NB4 (cell line): ENCODE measurements at regions not wholly inside any gene's neighbourhood (a gene's known extent, or its start where the extent isn't known, plus 50 kb on each side); places are given as distances from the start of the nearest gene placed in this dataset.

Experiments
- DNase-seq: peaks from one replicate; pipeline ENCODE4 v3.0.0; 2010; ENCODE audit warnings: low read depth
- H3K4me3 ChIP-seq: one replicate; pipeline ENCODE4 v1.5.1; 2011; ENCODE audit warnings: mild to moderate bottlenecking, low read depth, low read length, moderate library complexity
- MYC ChIP-seq: IDR thresholded peaks from 2 replicates; pipeline ENCODE4 v1.6.1; 2011; ENCODE audit warnings: low read depth, low read length
- POLR2A ChIP-seq: IDR thresholded peaks from 2 replicates; pipeline ENCODE4 v1.6.1; 2011; ENCODE audit warnings: mild to moderate bottlenecking; ENCODE audit not compliant: insufficient read length; ENCODE audit errors: extremely low read depth
- TF ChIP-seq, protein P1 (sequence below): IDR thresholded peaks from one replicate; pipeline ENCODE4 v1.5.1; 2012; ENCODE audit warnings: low read depth, low read length
- TF ChIP-seq, protein P2 (sequence below): IDR thresholded peaks from 2 replicates; pipeline ENCODE4 v1.6.1; 2011; ENCODE audit warnings: low read depth, low read length

DNA sequence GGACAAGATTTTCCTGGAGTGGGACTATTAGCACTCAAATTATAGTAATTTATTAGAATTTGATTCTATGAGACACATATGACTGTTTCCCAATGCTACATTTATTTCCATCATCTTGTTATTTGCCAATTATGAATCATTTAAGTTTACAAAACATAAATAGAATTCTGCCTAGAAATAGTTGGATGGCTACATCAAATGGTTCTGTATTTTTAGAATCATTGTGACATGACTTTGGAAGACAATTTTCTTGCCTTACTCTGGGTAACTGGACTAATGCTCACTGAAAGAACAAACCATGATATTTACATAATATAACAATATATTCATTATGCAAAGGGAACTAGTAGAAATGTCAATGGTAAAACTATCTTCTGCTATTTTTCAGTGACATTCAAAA is 173.5 kb downstream of the ZIC1 start:
- no peak overlapping the region for H3K4me3 ChIP-seq
- DNase-seq, result no peak
- no peak for TF ChIP-seq MYC

DNA sequence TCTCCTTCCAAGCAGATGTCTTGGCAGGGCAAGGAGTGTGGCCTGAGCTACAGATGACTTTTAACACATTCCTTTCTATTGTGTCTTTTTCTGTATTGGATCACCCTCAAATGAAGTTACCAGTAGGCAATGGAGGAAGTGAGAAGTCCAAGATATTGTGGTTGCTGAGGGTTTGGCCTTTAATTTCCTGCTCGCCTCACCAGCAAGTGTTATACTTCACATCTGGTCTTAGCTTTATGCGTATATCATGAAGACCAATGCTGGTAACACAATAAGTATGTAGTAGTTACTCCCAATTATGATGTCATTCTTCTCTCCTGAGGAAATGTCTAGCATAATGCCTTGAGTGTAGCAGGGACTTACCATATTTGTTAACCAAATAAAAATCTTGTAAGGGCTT is 179.9 kb downstream of the ZIC1 start:
- TF ChIP-seq, protein P1, sequence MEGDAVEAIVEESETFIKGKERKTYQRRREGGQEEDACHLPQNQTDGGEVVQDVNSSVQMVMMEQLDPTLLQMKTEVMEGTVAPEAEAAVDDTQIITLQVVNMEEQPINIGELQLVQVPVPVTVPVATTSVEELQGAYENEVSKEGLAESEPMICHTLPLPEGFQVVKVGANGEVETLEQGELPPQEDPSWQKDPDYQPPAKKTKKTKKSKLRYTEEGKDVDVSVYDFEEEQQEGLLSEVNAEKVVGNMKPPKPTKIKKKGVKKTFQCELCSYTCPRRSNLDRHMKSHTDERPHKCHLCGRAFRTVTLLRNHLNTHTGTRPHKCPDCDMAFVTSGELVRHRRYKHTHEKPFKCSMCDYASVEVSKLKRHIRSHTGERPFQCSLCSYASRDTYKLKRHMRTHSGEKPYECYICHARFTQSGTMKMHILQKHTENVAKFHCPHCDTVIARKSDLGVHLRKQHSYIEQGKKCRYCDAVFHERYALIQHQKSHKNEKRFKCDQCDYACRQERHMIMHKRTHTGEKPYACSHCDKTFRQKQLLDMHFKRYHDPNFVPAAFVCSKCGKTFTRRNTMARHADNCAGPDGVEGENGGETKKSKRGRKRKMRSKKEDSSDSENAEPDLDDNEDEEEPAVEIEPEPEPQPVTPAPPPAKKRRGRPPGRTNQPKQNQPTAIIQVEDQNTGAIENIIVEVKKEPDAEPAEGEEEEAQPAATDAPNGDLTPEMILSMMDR, result no peak
- TF ChIP-seq MYC (no peak), POLR2A (no peak)
- TF ChIP-seq, protein P2, sequence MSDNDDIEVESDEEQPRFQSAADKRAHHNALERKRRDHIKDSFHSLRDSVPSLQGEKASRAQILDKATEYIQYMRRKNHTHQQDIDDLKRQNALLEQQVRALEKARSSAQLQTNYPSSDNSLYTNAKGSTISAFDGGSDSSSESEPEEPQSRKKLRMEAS, result no peak
- no peak for DNase-seq
- H3K4me3 ChIP-seq, result no peak overlapping the region

DNA sequence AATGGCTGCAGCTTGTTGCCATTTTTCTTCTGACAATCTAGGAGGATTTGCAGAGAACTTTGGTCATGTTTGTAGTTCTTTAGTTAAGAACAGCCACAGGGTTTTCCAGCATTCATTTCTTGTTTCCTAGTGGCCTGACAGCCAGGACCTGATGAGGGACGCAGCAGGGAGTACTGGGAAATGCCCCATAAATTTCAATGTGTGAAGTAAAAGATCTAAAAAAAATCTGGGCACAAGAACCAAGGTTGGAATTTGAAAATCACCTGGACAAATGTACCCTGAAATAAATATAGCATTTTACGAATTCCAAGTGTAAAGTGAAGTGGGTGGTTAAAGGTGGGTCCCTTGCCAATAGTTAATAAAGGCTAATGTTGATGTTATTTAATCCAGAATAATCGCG is 195.0 kb downstream of the ZIC1 start:
- TF ChIP-seq MYC, result no peak
- TF ChIP-seq, protein P2, result no peak
- TF ChIP-seq, protein P1, result no peak
- TF ChIP-seq POLR2A, result no peak
- DNase-seq, result no peak
- H3K4me3 ChIP-seq, result no peak overlapping the region

DNA sequence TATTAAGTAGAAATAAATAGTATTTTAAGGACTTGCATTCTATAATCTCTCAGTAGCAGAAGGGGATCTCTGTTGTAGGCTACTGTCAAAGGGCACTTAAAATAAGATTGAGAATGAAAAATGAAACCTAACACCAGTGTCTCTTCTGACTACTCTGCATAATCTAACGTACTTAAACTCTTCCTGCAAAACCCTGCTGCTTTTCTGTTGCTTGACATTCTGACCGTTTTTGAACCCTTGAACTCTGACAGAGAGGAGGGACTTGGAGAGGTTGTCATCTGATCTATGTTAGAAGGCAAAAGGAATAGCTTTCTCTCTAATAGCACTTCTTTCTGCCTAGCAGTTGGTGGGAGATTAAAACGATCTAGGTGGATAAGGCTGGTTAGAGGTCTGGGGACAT is 204.6 kb downstream of the ZIC1 start:
- H3K4me3 ChIP-seq, result no peak overlapping the region
- DNase-seq, result no peak
- TF ChIP-seq POLR2A, result no peak
- TF ChIP-seq, protein P1, result no peak
- TF ChIP-seq MYC, result no peak
- TF ChIP-seq, protein P2, result no peak

DNA sequence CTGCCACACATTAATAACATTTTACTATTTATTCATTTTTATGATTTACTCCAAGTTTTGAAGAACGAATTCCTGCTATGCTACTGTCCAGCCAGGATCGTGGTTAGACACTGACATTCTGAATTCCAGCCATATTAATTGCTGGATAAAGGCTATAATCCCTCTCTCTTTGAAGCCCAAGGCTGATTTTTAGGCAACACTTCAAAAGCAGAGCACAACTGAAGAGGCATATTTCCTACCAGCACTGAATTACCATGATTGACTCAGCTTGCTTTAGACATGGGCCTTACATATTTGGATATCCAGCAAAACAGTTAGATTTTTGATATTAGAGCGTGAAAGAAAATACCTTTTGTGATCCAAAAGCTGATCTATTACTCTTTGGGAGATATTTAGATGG is 205.0 kb downstream of the ZIC1 start:
- DNase-seq, result no peak
- TF ChIP-seq, protein P2, result no peak
- TF ChIP-seq, protein P1, result no peak
- TF ChIP-seq POLR2A (no peak), MYC (no peak)
- H3K4me3 ChIP-seq, result no peak overlapping the region

DNA sequence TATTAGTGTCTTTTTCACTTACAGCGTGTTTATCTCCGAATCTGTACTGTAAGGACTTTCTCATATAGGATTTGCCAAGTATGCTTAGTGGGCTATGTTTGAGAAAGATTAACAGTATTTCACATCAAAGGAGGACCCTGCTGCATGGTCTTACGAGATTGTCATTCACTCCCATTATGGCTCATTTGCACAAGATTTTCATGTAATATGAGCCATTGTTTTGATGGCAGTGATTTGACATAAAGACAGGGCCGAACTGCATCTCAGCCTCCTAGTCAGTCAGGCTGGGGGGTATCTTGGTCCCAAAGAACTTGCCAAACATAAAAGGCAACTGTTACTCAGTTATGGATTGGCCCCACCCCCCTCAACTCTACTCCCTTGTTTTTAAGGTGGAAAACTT is 205.9 kb downstream of the ZIC1 start:
- H3K4me3 ChIP-seq, result no peak overlapping the region
- TF ChIP-seq, protein P2, result no peak
- TF ChIP-seq POLR2A, result no peak
- TF ChIP-seq MYC, result no peak
- TF ChIP-seq, protein P1, result no peak
- DNase-seq, result no peak
